Activated naive CD8-positive, alpha-beta T cell treated with anti-CD3 and anti-CD28 coated beads for 36 hours (primary cell): ENCODE measurements at regions not wholly inside any gene's neighbourhood (a gene's known extent, or its start where the extent isn't known, plus 50 kb on each side); places are given as distances from the start of the nearest gene placed in this dataset.

Source experiments
- DNase-seq: peaks from one replicate; pipeline ENCODE4 v3.0.0; 2021
- H3K27ac Mint-ChIP-seq: one replicate; pipeline ENCODE4 v1.8.0; 2022; ENCODE audit warnings: mild to moderate bottlenecking, moderate library complexity, mixed read lengths
- H3K27me3 Mint-ChIP-seq: one replicate; pipeline ENCODE4 v1.8.0; 2022; ENCODE audit warnings: mild to moderate bottlenecking, mixed read lengths
- H3K36me3 Mint-ChIP-seq: one replicate; pipeline ENCODE4 v1.8.0; 2021; ENCODE audit warnings: mild to moderate bottlenecking, mixed read lengths
- H3K4me1 Mint-ChIP-seq: one replicate; pipeline ENCODE4 v1.8.0; 2021; ENCODE audit warnings: mixed read lengths
- H3K4me3 Mint-ChIP-seq: one replicate; pipeline ENCODE4 v1.8.0; 2022; ENCODE audit warnings: mild to moderate bottlenecking, moderate library complexity, mixed read lengths
- H3K9me3 Mint-ChIP-seq: one replicate; pipeline ENCODE4 v1.8.0; 2022; ENCODE audit warnings: mixed read lengths

- Mint-ChIP-seq H3K36me3 (no peaks in the 10 kb centered on the region), H3K4me1 (no peaks in the 10 kb centered on the region), H3K27ac (no peak overlapping the region), H3K9me3 (no peaks in the 10 kb centered on the region), H3K27me3 (peaks cover 28% of the 10 kb centered on the region), H3K4me3 (no peak overlapping the region)
- DNase-seq = no peak
Observed at GRCh38 chr16:66133643-66134338, 232.7 kb upstream of the CDH5 start.

- H3K4me3 Mint-ChIP-seq = no peak overlapping the region
- H3K36me3 Mint-ChIP-seq = no peaks in the 10 kb centered on the region
- DNase-seq = no peak
- H3K9me3 Mint-ChIP-seq = no peaks in the 10 kb centered on the region
- no peaks in the 10 kb centered on the region for H3K4me1 Mint-ChIP-seq
- H3K27ac Mint-ChIP-seq = no peak overlapping the region
- H3K27me3 Mint-ChIP-seq = peaks cover 46% of the 10 kb centered on the region
Observed at GRCh38 chr16:66131895-66132294, 234.6 kb upstream of the CDH5 start.

GRCh38 chr16:66131156-66131807 is 235.2 kb upstream of the CDH5 start:
- Mint-ChIP-seq H3K27me3 (peaks cover 51% of the 10 kb centered on the region), H3K4me3 (no peak overlapping the region), H3K9me3 (no peaks in the 10 kb centered on the region), H3K36me3 (no peaks in the 10 kb centered on the region), H3K27ac (no peak overlapping the region), H3K4me1 (no peaks in the 10 kb centered on the region)
- DNase-seq = no peak

- Mint-ChIP-seq H3K4me3 (no peak overlapping the region), H3K4me1 (no peaks in the 10 kb centered on the region), H3K9me3 (no peaks in the 10 kb centered on the region), H3K27ac (no peak overlapping the region), H3K27me3 (peaks cover 57% of the 10 kb centered on the region), H3K36me3 (no peaks in the 10 kb centered on the region)
- no peak for DNase-seq
Observed at GRCh38 chr16:66130296-66130905, 236.1 kb upstream of the CDH5 start.

- H3K4me1 Mint-ChIP-seq = no peaks in the 10 kb centered on the region
- DNase-seq = no peak
- no peaks in the 10 kb centered on the region for H3K9me3 Mint-ChIP-seq
- H3K27me3 Mint-ChIP-seq = peaks cover 51% of the 10 kb centered on the region
- no peak overlapping the region for H3K4me3 Mint-ChIP-seq
- no peak overlapping the region for H3K27ac Mint-ChIP-seq
- no peaks in the 10 kb centered on the region for H3K36me3 Mint-ChIP-seq
Observed at GRCh38 chr16:66129196-66129595, 237.3 kb upstream of the CDH5 start.

- Mint-ChIP-seq H3K4me3 (no peak overlapping the region), H3K4me1 (no peaks in the 10 kb centered on the region), H3K9me3 (no peaks in the 10 kb centered on the region), H3K27ac (no peak overlapping the region), H3K36me3 (no peaks in the 10 kb centered on the region), H3K27me3 (peaks cover 45% of the 10 kb centered on the region)
- no peak for DNase-seq
Observed at GRCh38 chr16:66128371-66128770, 238.1 kb upstream of the CDH5 start.

- Mint-ChIP-seq H3K4me1 (no peaks in the 10 kb centered on the region), H3K9me3 (no peaks in the 10 kb centered on the region), H3K27me3 (peaks cover 45% of the 10 kb centered on the region), H3K36me3 (no peaks in the 10 kb centered on the region), H3K27ac (no peak overlapping the region), H3K4me3 (no peak overlapping the region)
- no peak for DNase-seq
Observed at GRCh38 chr16:66127459-66128370, 238.8 kb upstream of the CDH5 start.

GRCh38 chr16:66121466-66121865 is 245.0 kb upstream of the CDH5 start:
- Mint-ChIP-seq H3K36me3 (no peaks in the 10 kb centered on the region), H3K27me3 (peaks cover 11% of the 10 kb centered on the region), H3K4me1 (no peaks in the 10 kb centered on the region), H3K4me3 (no peak overlapping the region), H3K27ac (no peak overlapping the region), H3K9me3 (no peaks in the 10 kb centered on the region)
- no peak for DNase-seq

- Mint-ChIP-seq H3K27ac (no peak overlapping the region), H3K4me1 (no peaks in the 10 kb centered on the region), H3K9me3 (no peaks in the 10 kb centered on the region), H3K27me3 (peaks cover 6% of the 10 kb centered on the region), H3K4me3 (no peak overlapping the region), H3K36me3 (no peaks in the 10 kb centered on the region)
- no peak for DNase-seq
Observed at GRCh38 chr16:66120656-66121055, 245.8 kb upstream of the CDH5 start.

GRCh38 chr16:66116163-66117002 is 250.1 kb upstream of the CDH5 start:
- Mint-ChIP-seq H3K4me1 (no peaks in the 10 kb centered on the region), H3K27ac (no peak overlapping the region), H3K9me3 (no peaks in the 10 kb centered on the region), H3K4me3 (no peak overlapping the region), H3K36me3 (no peaks in the 10 kb centered on the region), H3K27me3 (no peaks in the 10 kb centered on the region)
- no peak for DNase-seq

GRCh38 chr16:66115373-66115772 is 251.1 kb upstream of the CDH5 start:
- Mint-ChIP-seq H3K9me3 (no peaks in the 10 kb centered on the region), H3K4me1 (no peaks in the 10 kb centered on the region), H3K27ac (no peak overlapping the region), H3K27me3 (no peaks in the 10 kb centered on the region), H3K36me3 (no peaks in the 10 kb centered on the region), H3K4me3 (no peak overlapping the region)
- DNase-seq = no peak

GRCh38 chr16:66113223-66113622 is 253.3 kb upstream of the CDH5 start:
- Mint-ChIP-seq H3K9me3 (no peaks in the 10 kb centered on the region), H3K27me3 (no peaks in the 10 kb centered on the region), H3K36me3 (no peaks in the 10 kb centered on the region), H3K4me1 (no peaks in the 10 kb centered on the region), H3K4me3 (no peak overlapping the region), H3K27ac (no peak overlapping the region)
- no peak for DNase-seq

- Mint-ChIP-seq H3K27ac (no peak overlapping the region), H3K4me1 (no peaks in the 10 kb centered on the region), H3K27me3 (no peaks in the 10 kb centered on the region), H3K9me3 (no peaks in the 10 kb centered on the region), H3K36me3 (no peaks in the 10 kb centered on the region), H3K4me3 (no peak overlapping the region)
- DNase-seq = no peak
Observed at GRCh38 chr16:66109677-66110076, 256.8 kb upstream of the CDH5 start.

GRCh38 chr16:66107661-66108060 is 258.8 kb upstream of the CDH5 start:
- DNase-seq = no peak
- H3K27ac Mint-ChIP-seq = no peak overlapping the region
- no peaks in the 10 kb centered on the region for H3K9me3 Mint-ChIP-seq
- H3K4me1 Mint-ChIP-seq = no peaks in the 10 kb centered on the region
- H3K27me3 Mint-ChIP-seq = peaks cover 5% of the 10 kb centered on the region
- no peaks in the 10 kb centered on the region for H3K36me3 Mint-ChIP-seq
- no peak overlapping the region for H3K4me3 Mint-ChIP-seq
